ENCODE measurements at regions not wholly inside any gene's neighbourhood (a gene's known extent, or its start where the extent isn't known, plus 50 kb on each side); places are given as distances from the start of the nearest gene placed in this dataset.

Small RNAs in the stretch of these regions (microRNA-seq; reads per million reads assigned to microRNA genes)
- gene MIR3680-1: 0 reads per million in 2 donors
